Eye (tissue), 1 donor: ENCODE measurements at regions not wholly inside any gene's neighbourhood (a gene's known extent, or its start where the extent isn't known, plus 50 kb on each side); places are given as distances from the start of the nearest gene placed in this dataset.

ENCODE experiments used
- DNase-seq: peaks from one replicate; pipeline ENCODE4 v3.0.0-alpha.2; 2015

DNA sequence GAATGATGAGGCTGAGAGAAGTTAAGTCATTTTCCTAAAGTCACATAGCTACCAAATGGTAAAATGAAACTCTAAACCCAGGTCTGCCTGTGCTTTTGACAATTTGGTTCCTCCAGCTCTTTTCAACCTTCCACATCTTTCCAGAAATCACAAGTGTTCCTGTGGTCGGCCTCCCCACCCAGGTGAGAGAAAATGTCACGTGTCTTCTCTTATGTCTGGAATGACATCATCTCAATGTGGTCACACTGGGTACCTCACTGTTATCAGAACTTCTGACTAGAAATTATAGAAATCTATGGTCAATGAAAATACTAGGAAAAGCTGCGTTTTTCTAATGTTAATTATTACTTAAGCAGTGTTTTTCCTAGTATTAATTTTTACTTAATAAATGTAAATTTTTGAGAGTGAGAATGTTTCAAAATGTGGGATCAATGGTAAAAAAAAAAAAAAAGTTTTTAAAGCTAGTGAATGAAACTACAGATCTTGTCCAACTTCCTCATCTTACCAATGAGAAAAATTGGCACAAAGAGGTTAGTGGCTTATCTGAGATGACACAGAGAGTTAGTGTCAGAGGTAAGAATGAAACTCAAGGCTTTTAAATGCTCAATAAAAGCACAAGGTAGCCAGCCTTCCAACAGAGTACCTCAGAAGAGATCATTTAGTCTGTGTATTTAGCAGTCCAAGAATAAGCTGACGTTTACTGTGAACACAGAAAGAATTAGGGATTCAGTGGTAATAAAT, 228.7 kb upstream of the NR4A3 start:
- DNase-seq: no peak

DNA sequence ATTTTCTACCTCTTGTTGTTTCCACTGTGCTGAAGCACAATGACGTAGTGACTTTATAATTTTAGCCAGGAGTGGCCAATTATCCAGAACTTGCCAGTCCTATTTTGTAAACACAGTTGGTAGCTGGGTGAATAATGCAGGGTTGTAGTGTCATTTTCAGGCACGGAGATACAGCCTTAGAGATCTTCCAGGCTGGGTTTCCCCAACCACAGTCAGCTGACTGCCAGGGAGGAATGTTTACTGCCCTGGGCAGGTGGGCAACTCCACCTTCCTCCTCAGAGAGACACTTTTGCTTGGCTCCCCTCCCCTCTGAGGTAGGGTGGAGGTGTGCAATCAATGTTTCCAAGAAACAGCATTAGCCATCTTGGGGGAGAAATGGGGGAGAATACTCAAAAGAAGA, 228.1 kb upstream of the NR4A3 start:
- no peak for DNase-seq

DNA sequence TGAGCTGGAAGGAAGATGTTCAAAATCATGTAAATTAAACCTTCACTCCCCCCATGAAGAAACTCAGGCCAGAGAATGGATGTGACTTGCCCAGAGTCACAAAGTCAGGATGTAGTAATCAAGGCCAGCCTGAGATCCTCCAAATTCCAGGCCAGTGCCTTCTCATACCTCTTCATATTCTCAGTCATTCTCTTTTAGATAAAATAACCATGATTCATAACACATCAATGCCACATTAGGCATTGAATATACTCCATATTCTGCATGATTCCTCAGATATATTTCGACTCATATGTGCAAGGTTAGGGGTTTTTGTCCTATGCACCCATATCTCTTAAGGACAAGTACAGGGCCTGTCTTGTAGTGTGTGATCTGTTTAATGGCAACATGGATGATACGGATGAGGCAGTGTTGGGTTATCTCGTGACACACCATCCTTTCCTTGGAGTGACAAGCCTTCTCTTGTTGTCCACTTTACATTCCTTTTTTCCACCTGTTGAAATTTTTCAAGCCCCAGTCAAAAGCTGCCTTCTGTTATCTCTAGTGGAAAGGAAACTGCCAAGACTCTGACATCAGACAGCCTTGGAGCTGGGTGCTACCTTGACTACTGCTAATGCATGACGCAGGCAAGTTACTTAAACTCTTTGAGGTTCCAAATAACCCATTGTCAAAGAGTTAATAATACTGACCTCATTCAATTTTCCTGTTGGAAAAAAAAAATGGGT, 227.5 kb upstream of the NR4A3 start:
- no peak for DNase-seq

DNA sequence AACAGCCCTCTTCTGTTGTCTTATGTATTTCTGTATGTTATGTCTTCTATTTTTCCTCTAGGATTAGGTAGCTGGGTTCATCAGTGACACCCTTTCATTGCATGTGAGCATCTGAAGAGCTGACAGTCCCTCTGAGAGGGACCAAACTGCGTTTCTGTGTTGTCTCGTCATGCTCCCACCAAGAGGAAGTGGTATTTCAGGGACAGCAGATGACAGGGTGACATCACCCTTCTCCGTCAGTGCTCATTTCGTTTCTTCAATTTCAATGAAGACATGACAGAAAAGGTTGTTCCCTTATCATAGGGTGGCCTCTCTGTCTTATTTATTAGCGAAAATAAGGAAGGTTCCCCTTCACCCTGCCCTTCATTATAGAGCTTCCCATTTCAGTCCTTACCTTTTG, 225.9 kb upstream of the NR4A3 start:
- no peak for DNase-seq

DNA sequence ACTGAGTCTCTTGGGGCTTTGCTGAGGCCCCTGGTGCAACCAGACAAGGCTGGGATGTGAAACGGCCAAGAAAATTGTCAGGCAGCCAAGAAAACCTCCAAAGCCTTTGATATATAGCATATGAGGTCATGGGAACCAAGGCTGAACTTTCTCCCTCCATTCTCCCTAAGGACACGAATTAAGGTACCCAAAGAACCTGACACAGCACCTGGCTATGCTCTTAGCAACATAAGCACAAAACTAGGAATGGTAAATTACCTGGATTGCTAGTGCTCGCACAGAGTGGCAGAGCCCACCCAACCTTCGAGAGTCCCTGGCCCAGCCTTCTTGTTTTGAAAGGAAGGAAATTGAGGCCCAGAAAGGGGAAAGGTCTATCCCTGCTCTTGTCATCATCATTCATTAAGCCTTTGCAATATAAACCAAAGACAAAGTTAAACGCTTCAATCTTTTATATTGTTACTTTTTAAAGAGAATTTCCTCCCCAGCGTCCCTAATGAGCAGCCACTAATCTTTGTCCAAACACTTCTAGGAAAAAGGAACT, 220.0 kb upstream of the NR4A3 start:
- no peak for DNase-seq

DNA sequence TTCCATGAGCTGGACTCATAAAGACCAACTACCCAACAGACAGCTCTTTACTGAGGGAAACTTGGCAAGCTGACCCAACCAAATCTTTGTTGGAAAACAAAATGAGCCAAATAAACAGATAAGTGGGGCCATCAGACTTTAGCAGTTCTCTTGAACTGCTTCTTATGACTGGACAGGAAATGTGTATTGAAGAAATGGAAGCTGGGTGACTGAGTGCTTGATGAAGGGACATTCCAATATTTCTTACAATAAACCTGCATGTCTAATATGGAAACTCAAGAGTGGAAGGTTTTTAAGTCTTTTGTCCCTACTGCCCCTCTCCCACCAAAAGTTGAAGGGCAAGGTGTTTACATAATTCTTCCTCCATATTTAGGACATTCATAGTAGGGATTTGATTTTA, 218.8 kb upstream of the NR4A3 start:
- no peak for DNase-seq

DNA sequence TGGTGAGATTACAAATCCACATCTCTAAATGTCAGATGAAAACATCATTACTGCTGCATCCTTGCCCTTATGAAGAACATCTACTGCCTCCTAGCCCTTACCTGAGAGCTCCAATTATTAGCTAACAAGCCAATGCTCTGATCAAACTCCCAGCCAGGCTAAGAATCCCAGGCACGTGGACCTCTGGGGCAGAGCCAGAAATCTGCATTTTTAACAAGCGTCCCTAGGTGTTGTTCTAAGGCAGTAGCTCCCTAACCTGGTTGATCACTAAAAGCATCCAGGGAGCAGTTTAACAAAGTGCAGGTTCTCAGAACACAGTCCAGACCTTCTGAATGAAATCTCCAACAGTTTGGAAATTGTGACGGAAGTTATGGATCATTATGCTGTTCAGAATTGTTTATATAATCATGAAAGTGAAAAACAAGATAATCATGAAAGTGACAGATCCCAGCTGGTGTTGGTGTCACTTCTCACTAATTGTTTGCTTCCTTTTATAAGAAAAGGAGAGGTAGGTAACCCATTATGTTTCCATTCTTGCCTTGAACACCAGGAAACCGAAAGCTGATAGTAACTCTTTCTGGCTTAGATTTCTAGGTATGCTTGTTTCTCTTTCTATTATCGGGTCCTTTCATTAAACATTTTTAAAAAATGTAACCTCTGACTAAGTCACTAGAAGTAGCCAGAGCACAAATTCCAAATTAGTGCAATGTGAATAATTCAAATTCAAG, 216.5 kb upstream of the NR4A3 start:
- DNase-seq: no peak

DNA sequence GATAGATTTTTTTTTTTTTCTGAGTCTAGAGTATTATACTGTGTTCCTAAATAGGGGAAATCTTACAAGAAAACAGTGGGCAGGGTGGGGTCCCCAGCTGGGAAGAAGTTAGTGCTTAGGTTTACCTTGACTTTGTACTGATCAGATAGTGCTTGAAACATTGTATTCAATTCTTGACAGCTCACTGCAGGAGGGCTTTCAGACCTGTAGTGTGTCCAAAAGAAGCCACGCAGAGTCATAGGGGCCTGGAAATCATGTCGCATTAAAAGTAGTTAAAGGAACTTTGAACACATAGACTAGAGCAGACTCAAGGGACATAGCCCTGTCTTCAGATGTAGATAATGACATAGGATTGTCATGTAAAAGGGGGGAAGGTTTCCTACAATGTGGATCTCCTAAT, 215.4 kb upstream of the NR4A3 start:
- DNase-seq: no peak

DNA sequence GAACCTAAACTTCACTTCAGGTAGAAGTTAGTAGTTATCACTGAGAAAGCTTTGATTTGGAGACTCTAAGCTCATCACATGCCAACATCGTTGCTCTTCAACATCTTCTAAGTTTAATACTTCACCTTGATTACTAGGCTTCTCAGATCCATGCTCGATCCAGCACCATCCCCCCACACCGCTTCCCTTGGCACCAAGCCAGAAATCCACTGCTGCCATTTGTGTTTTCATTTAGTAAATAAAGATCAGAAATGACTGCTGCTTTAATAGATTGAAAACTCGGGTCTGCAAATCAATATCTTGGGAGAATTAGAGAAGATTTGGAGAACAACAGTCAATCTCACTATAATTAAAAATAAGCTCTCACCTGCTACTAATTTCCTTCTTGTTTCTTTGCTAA, 214.7 kb upstream of the NR4A3 start:
- DNase-seq: peak; percentile 6

DNA sequence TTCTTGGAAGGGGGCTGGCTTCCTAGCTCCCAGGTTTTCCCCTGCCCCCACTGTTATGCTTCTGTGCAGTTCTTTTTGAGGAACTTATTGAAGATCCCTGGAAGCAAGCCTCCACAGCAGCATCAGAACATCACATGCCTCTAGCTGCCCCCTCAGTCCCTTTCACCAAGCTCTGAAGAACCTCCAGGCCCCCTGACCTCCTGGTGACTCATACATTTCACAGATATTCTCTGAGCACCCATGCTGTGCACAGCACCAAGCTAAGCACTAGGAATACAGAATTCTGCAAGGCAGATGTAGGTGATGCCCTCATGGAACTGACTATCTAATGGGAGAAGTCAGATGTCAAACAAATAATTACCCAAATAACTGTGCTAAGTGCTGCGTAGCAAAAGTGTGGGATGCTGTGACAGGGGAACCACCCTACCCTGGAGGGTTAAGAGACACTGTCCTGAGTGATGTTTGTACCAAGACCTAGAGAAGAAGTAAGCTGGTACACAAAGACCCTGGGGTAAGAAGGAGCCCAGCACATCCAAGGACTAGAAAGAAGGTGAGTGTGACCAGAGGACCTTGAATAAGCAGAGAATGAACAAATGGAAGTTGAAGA, 213.7 kb upstream of the NR4A3 start:
- DNase-seq: no peak

DNA sequence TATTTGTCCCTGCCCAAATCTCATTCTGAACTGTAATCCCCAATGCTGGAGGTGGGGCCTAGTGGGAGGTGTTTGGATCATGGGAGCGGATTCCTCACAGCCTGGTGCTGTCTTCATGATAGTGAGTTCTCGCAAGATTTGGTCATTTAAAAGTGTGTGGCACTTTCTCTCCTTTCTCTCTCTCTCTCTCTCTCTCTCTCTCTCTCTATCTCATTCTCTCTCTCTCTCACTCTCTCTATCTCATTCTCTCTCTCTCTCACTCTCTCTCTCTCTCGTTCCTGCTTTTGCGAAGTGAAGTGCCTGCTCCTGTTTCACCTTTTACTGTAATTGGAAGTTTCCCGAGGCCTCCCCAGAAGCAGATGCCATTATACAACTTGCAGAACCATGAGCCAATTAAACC, 207.3 kb upstream of the NR4A3 start:
- DNase-seq: no peak

DNA sequence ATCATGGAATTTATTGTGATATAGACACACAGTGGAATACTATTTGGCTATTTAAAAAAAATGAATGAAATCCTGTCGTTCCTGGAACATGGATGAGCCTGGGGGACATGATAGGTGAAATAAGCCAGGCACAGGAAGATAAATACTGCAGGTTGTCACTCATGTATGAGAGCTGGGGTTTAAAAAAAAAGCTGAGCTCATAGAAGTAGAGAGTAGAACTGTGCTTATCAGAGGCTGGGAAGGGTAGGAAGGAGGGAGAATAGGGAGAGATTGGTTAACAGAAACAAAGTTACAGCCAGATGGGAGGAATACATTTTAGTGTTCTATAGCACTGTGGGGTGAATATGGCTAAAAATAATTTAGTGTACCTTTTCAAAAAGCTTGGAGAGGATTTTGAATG, 200.6 kb upstream of the NR4A3 start:
- DNase-seq: no peak

DNA sequence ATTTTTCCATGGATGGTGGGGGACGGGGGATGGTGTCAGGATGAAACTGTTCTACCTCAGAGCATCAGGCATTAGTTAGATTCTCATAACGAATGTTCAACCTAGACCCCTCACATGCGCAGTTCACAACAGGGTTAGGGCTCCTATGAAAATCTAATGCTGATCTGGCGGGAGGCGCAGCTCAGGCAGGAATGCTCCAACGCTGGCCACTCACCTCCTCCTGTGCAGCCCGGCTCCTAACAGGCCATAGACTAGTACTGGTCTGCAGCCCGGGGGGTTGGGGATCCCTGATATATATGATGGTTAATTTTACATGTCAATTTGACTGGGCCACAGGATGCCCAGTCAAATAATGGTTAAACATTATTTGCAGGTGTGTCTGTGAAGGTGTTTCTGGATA, 199.0 kb upstream of the NR4A3 start:
- no peak for DNase-seq

DNA sequence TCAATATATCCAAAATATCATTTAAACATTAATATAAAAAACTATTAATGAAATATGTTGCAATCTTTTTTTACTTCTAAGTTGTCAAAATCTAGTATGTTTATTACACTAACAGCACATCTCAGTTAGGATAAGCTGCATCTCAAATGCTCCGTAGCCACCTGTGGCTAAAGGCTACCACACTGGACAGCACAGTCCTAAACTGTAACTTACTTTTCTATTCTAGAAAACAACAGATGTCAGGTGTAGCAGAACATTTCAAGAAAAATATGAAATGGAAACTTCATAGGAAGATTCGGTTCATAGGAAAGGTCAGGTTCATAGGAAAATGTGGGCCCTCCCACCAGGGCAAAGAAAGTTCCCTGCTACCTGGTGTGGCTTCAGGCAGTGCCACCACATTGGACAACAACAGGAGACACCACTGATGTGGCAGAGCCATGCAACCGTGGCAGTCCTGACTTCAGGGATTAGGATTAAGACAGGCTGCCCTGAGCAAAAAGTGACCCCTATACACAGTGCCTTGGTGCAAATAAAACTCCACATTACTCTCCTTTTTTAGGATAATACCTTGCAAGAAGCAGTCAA, 197.8 kb upstream of the NR4A3 start:
- DNase-seq: no peak

DNA sequence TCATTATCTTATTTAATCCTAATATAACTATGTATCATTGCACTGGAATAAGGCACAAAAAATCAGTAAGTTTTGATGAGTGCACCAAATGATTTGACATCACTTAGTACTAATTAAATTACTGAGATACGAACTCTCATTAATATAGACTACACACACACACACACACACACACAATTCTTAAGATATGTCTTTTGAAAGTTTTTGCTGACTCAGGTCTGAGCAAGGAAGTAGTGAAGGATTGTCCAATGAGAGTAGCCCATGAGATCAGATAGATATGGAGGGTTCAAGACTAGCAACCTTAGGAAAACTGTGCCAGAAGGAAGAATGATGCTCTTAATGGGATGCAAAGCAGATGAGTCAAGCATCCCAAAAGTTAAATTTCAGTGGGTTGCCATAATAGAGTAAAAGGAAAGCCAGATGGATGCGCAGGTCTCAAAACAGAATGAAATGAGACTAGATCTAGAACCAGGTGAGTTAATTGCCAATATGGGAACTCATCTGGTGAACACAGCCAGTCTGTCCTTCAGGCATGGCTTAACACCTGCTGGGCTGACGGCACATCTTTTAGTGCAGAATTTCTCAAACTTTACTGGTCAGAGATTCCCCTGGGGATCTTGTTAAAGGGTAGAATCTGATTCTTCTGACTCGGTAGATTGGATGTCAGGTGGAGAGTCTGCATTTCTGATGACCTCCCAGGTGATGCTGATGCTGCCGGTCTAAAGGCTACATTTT, 197.0 kb upstream of the NR4A3 start:
- DNase-seq: no peak

DNA sequence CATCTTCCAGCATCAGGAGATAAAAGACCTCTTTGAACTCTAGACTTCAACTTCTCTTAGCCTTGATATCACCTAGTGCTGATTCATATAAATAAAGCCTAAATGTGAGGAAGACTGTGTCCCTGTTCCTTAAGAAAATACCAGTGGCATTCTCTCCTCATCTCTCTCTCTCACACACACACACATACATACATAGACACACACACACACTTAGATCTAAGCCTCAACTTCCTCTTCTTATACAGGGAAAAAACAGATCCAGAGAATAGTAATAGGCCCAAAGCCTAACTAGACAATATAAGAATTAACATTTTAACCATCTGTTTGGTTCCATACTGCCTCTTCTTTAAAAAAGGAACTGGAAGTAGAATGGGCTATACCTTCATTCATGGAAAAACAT, 195.3 kb upstream of the NR4A3 start:
- DNase-seq: no peak

DNA sequence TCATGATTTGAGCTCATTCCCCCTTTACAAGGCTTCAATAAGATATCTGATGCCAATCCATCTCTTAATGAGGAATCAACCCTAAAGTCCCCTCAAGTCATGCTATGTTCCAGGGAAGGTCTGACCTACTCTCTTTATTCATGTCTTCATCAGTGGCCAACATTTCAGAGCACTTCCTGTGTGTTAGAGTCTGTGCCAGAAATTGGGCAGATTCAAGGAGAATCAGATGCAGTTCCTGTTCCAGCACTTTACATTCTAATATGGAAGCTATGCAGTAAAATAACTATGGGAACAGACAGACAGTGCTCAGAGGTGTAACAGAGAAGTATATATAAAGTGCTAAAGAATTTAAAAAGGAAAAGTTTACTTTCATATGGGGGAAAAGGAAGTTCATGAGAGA, 193.4 kb upstream of the NR4A3 start:
- no peak for DNase-seq

DNA sequence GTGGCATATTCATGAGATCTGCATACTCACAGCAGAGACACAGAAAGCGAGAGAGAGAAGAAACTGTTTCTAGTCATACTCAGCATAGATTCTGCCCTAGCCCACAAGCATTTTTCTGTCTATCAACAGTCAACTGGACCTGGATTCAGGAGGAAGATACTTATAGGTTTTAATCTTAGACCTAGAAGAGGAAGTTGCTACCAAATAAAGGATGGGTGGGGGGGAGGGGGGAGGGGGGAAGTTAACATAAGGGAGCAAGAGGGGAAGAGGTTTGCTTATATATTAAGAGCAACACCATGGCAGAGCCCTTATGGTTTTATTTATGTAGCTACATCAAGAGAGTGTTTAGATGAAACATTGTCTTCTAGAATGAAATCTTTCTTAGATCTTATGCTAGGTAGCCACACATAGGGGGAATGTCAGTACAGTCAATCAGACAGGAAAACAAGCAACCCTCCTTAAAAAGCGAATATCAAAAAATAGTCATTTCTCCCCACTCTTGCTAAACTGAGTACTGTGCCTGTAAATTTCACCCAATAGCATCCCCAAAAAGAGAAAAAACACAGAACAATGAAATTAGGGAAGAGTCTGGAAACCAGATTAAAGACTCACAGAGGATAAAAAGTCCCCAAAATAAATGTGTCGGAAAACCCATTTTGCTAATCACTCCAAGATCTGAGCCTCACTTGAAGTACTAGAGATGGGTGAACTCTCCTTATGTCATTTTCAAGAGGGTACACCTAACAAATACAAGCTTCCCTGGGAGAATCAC, 192.7 kb upstream of the NR4A3 start:
- no peak for DNase-seq

DNA sequence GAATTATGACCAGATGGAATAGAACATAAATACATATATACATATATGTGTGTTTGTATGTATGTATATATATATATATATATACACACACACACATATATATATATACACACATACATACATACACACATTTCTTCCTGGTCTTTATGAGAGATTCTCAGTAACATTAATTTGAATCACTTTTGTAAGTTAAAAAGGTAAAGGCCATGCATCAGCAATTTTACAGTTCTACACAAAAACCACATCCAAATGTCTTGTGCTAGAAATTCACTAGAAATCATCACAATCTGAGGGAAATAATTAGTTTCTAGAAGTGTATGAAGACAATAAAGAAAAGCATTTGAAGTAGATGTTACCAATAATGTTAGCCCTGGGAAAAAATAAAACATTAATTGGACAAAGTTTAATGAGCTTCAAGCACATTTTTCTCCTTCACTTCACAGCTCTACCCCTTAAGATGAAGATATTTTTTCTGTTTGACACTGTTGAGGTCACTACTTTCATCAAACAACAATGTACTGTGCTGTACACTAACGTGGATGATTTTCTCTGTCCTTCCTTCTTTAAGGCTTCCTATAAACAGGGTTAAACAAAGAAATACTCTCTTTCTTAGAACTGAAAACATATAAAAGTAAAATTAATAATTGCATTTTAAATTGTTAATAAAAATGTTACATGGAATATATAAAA, 189.2 kb upstream of the NR4A3 start:
- no peak for DNase-seq

DNA sequence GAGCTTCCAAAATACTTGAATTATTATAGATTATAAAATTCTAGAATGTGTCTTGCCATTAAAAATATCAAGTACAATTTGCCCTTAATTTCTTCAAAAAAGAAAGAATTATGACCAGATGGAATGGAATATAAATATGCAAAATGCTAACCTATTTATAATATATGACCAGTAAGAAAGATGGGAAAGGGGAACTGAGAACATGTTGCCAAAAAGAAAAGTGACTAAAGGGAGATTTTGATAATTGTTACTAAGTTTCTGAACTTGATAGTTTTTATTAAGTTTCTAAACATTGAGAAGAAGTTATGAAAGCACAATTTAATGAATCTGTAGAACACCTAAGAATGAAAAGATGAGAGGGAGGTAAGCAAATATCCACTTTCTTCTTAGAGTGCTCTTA, 188.4 kb upstream of the NR4A3 start:
- DNase-seq: no peak

DNA sequence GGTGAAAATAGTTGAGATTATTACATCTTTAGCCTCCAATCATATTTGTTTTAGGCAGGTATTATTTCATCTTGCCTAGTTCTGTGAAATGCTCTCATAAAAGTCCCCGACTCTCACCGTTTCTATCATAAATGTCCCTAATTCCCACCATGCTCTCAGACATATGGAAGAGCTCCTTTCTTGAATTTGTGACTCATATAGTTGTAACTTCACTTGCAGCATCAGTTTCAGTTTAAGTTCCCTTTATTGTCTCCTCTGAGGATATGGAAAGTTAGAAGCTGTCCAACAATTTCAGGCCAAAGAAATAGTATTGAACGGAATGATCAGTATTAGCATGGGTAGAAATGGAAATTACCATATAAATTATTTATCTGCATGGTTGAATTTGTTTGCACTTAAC, 187.5 kb upstream of the NR4A3 start:
- peak; percentile 19 for DNase-seq
